ENCODE measurements at regions not wholly inside any gene's neighbourhood (a gene's known extent, or its start where the extent isn't known, plus 50 kb on each side); places are given as distances from the start of the nearest gene placed in this dataset.

DNA sequence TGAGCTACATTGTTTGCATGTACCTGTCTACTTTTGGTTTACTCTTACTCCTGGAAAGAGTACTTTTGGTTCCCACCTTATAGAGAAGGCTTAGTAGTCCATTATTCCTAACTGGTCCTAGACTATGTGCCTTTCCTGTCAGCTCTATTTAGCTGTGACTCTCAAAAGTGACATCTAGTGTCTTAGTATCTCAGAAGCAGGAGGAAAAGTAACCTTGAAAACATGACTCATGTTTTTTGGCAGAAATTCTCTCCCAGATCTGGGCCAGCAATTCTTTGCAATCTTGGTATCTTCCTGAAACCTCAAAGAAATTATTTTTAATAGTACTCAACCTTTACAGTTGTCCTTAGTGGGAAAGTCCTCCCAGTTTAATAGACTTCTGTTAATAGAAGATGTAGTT lies 691.7 kb upstream of the SEMA6A start:
- DNase-seq: no peak

DNA sequence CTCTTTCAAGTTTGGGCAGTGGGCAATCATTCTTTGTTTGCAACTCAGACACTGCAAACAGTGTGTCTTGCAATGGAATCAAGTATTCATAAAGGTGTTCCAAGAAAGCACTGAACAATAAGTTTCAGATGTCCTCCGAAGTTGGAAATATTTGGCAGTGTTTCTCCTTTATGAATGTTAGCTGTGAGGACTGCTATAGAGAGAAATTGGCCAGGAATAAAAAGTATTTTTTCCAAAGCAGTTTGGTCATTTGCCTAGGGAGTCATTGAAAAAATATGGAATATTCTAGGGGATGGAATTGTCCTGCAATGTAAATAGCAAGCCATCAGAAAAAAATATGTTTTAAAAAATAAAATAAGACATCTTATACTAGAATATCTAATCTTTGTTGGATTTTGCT lies 688.6 kb upstream of the SEMA6A start:
- no peak for DNase-seq

DNA sequence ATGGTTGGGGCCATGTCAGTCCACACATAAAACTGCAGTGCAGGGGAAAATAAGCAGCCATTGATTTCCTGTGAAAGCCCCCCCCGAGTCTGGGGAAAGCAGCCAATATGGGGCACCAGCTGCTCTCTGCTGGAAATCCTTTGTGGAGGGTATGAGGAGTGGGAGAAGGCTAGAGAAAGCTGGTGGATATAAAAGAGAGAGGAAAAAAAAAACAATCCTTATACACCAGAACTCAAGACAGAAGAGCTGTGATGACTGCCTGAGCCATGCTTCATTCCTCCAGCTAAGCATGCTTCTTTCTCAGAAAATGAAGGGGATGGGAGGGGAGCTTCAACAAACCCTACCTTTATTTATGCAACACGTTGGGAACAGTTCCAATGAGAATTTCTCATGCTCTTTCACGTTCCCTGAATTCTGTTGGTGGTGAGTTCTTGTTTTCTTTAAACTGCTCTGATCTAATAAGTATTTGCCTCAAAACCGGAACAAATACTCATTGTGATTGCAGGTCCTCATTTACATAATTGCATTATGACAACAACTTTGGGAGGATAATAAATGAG lies 688.0 kb upstream of the SEMA6A start:
- DNase-seq: peak; percentile 0 to 47

DNA sequence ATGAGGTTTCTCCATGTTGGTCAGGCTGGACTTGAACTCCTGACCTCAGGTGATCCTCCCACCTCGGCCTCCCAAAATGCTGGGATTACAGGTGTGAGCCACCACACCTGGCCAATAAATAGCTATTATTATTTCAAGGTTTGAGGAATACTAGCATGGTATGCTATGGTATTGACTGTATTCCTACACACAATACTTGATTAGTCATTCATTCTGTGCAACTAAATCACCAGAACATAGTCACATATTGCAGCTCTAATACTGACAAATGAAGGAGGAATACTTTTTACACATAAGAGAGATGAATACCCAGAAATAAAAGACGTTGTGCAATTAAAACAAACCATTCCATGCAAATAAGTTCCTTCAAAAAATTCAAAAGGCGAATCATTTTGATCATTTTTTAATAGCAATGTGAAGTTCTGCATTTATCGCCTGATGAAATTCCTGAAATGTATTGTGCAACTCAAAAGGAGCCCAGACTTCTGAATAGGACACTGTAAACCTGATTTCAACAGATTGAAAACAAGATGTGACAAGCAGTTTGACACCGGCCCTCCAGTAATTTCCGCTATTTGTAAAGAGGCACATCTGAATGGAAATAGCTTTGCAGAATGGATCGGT lies 687.4 kb upstream of the SEMA6A start:
- DNase-seq: no peak

DNA sequence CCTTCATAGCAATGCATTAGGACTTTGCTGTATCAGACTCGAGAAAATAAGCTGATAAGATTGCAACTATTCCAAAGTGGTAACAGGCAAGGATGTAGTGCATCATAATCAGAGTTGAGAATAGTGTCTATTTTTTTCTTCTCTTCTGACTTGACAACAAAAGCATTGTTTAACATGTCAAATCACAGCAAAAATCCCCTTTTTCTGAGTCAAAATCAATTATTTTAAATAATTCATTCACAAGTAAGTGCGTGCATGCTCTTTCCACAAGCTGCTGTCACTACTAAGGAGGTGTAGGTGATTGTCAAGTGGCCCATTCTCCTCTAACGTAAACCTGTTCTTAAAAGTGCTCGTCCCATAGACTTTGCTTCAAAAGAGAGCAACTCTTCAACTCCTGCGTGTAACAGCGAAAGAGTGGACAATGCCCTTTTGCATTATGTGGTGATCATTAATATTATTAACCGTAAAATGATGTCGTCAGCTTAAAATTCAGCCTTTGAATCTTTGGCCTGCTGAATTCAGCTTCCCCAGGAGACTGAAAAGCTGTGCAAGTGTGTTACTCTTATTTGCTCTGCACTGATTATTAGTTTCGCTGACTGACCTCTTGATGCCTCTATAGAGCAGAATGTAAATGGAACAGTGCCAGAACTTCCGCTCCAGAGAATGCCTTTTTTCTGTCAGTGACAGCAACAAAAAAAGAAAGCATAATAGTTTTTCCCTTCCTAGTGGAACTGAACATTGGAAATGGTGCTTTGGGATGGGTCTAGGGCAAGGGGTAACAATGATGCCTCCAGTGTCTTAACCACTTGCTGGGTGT lies 680.8 kb upstream of the SEMA6A start:
- no peak for DNase-seq

DNA sequence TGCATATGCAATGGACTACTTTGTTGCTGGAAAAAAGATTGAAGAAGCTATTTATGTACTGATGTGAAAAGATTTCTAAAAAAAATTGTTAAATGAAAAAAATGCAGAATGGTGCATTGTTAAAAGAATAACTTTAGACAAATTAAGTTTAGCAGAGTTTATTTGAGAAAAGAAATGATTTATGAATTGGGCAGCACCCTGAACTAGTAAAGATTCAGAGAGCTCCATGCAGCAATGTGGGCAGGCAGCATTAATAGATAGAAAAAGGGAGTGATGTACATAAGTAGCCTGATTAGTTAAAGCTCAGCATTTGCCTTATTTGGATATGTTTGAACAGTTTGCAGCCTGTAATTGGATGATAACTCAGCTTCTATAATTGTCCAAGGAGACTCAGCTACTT lies 677.9 kb upstream of the SEMA6A start:
- no peak for DNase-seq

DNA sequence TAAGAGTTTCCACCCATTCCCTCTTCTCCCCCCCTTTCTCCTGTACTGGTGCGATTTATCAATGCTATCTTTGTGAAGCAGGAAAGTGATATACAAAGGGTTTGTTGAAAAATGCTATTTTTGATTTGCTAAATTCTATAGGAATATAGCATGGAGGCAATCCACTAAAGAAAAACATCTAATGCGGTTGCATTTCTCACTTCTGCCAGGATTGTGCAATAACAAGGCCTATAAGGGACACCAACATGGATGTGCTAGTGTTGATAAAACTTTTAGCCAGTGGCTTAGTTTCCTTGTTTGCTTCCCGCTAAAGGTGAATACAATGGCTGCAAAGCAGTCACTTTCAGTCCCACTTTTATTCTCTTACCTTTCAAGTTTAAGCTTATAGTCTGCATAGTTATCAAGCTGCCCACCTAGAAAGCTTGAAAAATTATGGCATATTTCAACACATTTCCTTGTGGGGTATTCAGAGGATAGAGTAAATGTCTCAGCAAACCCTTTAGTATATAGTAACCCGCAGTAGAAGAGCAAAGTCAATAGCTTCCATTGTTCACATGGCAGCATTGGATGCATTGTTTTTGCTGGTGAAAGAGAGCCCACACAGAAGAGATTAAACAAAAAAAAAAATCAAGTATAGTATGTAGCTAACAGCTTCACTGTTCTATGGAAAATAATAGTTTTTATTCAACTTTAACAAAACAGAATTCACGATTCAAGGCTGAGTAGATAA lies 674.6 kb upstream of the SEMA6A start:
- no peak for DNase-seq

DNA sequence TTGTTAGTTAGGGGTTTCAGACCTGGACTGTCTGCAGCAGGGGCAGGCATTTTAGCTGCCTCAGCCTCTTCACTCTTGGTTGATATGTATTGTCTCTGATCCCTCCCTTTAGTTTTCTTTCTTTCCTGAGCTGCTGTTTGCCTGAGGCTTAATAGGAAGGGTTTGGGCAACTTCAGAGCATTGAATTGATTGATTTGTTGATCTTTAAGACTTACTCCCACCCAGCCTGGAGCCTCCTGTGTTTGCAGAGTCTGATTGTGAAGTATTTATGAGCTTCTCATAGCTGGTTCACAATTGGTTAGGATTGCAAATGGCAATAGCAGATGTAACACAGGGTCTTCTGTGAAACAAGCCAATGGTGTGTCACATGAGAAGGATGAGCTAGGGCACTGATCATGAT lies 671.8 kb upstream of the SEMA6A start:
- DNase-seq: no peak

DNA sequence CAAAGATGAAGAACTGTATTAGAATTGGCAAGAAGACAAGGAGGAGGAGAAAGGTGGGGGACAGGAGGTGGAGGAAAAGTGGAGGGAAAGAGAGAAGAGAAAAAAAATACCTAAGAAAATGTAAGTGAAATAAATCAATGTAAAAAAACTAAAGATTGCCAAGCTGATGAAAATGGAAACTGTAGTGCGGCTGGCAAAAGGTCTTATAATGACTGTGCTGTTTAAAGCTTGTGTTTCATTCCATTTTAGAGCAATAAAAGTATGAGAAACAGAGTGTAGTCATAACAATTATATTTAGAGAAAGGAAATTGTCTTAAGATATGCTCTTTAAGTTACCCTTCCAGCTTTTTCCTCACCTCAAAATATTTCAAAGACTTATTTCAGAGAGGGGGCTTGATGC lies 670.5 kb upstream of the SEMA6A start:
- DNase-seq: no peak

DNA sequence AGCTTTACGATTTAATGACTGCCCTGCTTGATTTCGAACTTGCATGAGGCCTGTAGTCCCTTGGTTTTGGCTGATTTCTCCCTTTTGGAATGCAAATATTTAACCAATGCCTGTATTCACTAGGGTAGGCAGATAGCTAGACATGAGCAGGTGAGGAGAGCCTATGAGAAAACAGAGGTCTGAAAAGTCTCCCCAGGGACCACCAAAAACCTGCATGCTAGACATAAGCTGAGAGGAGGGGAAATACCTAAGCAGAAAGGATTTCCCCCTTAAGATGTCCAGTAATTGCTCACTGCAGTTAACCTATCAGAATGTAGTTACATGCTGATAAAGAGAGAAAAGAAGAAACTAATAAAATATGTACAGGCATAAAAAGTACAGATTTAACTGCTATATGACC lies 667.4 kb upstream of the SEMA6A start:
- no peak for DNase-seq

DNA sequence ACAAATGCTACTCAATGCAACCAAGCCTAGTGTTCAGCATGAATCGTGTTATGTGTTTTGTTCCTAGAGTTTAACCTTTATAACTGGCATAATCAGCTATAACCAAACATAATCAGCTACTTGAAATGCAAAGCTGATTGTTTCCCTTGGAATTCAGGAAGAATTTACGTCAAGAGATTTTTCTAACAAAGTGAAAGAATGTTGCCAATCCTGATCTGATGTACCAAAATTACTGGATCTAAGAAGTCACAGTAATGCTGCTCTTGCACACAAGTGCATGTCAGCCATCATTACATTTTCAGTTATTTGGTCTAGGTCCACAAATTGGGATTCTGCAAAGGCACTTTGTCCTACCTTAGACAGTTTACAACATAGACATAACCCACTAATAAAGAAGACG lies 662.3 kb upstream of the SEMA6A start:
- DNase-seq: no peak

DNA sequence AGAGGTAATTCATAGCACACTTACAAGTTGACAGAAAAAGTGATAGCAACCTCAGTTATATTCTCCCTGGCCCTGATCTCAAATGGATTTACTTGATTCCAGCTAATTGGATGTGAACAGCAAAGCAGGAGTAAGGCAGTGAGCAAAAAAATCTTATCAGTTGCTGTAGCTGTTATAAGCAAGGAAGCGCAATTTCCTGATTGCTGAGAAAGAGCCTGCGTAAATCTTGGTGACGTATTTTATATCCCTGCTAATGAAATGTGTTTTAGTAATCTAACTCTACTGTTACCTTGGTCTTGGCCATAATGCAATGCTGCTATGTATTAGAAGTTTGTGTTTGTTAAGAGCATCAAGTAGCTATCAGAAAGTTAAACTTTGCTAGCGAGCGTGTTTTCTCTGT lies 661.2 kb upstream of the SEMA6A start:
- no peak for DNase-seq

DNA sequence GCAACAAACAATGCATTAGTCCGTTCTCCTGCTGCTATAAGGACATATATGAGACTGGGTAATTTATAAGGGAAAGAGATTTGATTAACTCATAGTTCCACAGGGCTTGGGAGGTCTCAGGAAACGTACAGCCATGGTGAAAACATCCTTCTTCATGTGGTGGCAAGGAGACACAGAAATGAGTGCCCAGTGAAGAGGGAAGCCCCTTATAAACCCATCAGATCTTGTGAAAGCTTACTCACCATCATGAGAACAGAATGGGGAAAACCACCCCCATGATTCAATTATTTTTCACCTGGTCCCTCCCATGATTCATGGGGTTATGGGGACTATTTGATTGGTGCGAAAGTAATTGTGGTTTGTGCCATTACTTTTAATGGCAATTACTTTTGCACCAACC lies 655.8 kb upstream of the SEMA6A start:
- no peak for DNase-seq

DNA sequence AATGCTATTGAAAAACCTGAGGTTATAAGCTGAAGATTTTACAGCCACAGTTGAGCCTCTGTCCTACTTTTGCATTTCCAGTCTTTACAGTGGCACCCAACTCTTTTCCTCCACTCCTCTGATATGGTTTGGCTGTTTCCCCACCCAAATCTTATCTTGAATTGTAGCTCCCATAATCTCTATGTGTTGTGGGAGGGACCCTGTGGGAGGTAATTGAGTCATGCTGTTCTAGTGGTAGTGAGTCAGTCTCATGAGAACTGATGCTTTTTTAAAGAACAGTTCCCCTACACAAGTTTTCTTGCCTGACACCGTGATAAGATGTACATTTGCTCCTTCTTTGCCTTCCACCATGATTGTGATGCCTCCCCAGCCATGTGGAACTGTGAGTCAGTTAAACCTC lies 646.1 kb upstream of the SEMA6A start:
- DNase-seq: no peak

DNA sequence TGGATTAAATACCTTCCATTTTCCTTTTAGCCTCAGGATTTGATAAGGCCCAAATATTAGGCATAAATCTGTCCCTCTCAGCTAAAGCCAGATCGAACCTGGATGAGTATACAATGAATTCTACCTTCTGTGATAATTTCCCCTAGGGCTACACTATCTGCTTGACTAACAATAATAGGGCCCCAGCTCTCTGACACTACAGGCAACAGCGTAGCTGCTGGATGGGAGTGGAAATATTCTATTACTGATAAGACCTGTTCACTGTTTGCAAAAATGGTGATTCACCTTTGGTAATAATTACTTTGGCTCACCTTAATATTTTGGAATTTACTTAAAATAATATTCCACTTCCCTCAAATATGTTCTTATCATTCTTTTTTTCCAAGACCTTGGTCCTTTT lies 644.2 kb upstream of the SEMA6A start:
- no peak for DNase-seq

DNA sequence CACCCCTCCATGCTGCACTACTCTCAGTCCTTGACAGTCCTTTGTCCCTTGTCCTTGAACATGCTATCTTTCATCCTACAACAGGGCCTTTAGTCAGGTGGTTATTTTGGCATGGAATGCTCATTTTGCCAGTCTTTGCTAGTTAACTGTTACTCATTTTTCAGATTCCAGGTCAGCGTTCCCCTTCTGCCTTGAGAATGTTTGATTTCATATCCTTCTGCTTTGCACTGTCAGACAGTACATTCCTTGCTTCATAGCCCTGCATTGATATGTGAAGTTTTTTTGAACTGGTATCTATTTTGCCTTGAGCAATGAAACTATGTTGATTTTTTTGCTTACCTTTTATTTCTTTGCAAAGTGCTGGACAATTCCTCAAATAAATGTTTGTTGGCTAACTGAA lies 638.2 kb upstream of the SEMA6A start:
- DNase-seq: no peak

DNA sequence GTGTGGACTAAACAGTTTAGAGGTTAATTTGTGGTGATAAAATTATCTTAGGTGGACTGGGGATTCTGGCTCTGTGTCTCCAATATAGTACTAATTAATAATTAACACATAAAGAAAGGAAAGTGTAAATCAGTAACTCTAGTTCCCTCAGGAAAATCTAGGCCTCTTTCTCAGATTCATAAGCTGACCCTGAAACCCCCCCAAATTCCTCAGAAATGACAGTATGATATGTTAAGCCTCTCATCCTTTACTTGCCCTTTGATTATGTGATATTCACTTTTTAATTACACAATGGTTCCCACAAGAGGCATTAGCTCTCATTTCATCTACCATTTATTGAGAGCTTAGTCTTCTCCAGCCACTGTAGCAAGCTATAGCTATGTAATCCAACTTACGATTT lies 636.2 kb upstream of the SEMA6A start:
- DNase-seq: peak in 1 of 2 experiments; percentile 17

DNA sequence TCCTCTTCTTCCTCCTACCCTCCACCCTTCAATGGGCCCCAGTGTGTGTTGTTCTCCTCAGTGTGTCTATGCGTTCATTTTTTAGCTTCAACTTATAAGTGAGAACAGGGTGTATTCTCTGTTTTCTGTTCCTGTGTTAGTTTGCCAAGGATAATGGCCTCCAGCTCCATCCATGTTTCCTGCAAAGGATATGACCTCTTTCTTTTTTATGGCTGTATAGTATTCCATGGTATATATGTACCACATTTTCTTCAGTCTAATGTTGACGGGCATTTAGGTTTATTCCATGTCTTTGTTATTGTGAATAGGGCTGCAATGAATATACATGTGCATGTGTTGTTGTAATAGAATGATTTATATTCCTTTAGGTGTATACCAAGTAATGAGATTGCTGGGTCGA lies 634.9 kb upstream of the SEMA6A start:
- no peak for DNase-seq

DNA sequence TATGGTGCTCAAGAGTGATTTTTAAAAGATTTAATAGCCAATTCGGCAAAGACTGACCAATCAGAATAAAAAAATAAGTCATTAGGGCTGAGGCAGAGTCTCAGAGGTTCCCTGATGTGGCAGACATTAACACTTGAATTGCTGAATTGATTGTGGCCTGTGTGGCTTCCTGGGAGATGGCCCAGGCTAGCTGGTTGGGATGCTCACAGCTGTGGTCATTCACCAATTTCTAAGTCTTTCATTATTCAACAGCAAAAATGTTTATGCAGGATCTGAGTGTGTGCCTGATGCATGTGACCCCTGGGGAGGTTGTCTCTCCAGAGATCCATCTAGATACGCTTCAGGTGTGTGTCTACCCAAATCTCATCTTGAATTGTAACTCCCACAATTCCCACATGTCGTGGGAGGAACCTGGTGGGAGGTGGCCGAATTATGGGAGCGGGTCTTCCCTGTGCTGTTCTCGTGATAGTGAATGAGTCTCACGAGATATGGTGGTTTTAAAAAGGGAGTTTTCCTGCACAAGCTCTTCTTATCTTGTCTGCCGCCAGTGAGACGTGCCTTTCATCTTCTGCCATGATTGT lies 632.6 kb upstream of the SEMA6A start:
- DNase-seq: no peak

DNA sequence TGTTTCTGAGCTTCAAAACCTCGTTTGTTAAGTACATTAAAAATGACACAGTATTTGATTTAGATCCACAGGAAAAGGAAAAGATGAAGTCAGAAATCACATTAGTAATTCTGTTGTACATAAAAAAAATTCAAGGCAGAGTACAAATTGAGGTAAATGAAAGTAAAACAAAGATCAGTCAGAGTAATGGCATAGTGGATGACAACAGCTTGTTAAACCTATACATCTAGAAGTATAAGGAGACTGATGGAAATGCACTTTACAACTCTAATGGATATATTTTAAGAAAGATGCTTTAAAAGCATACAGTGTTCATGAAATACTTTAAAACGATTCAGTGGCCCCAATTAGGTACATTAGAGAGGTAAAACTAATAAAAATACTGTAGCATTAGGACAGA lies 631.3 kb upstream of the SEMA6A start:
- DNase-seq: peak in 1 of 2 experiments; percentile 41

DNA sequence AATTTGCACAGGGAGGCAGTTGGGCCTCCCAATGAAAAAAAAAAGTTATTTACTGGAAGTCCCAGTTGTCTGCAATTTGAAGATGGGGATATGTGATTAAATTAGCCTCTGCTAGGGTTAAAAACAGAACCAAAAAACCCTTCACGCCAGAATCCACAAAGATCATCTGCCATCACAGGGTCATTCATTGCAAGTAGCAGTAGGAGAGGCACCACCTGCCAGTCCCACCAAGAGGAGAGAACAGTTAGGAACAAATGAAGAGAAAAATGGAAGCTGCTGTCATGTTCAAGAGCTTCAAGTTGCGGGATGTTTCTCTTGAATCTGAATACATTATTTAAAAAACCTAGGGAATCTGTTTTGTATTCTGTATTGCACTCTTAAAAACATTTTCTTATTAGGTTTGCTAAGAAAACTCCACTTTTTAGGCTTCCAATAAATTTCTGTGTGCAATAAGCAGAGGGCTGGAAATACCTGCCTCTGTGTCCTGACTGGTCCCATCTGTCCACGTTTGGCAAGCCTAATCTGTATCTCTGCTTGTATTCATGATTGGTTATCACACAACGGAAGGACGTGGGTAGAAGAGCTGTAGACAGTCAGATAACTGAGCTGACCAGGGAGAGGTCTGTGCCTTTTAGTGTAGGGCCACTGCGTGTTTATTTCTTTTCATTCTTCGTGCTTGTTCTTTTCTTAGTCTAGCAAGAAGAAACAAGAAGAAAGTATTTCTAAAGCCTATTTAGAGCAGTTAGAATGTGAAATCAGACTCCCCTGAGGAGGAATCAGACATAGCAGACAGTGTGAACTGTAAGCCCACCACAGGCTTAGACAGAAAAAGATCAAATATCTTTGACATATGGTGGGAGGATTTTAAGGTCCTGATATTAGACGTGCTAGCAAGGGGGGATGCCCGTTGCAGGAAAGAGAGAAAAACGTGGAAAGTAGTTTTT lies 630.6 kb upstream of the SEMA6A start:
- peak; percentile 83 to 93 for DNase-seq

DNA sequence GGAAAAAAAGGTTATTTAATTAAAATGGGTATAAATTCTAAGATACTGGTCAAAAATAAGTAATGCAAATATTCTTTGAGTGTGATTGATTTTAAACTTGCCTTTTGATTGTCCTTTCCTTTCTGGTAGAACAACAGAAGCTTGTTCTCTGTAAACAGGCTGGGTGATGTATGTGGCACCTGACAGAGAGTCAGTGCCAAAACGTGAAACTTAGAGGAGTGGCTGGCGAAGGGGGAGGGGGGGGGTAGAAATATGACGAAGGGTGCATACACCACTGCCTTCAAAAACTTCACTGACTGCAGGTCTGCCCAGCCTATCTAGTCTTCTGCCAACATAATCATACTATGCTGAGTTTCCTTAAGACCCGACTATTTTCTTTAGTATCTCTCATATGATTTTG lies 629.8 kb upstream of the SEMA6A start:
- peak in 1 of 2 experiments; percentile 41 for DNase-seq
